ENCODE measurements at regions not wholly inside any gene's neighbourhood (a gene's known extent, or its start where the extent isn't known, plus 50 kb on each side); places are given as distances from the start of the nearest gene placed in this dataset.

DNA sequence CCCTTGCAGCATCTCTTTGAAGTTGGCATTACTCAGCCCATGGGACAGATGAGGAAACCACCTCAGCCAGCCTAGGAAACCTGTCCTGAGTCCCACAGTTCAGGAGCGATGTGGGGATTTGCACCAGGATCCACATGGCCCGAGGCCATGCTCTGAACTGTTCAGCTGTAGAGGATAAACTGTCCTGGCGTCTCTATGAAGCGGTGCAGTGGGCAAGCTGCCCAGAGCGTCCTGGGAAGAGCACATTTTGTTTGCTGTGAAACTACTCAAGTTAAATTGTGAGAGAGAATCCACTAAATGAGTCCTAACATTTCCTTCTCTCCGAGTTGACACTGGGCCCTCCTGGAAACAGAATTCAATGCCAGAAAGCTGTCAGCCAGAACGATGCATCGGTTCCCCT is 276.6 kb upstream of the TNRC6C start:
- ChIA-PET CTCF (no interaction called here), POLR2A (ENCODE audit: low non-redundant PET) (no interaction called here)
- TF ChIP-seq, protein P1, sequence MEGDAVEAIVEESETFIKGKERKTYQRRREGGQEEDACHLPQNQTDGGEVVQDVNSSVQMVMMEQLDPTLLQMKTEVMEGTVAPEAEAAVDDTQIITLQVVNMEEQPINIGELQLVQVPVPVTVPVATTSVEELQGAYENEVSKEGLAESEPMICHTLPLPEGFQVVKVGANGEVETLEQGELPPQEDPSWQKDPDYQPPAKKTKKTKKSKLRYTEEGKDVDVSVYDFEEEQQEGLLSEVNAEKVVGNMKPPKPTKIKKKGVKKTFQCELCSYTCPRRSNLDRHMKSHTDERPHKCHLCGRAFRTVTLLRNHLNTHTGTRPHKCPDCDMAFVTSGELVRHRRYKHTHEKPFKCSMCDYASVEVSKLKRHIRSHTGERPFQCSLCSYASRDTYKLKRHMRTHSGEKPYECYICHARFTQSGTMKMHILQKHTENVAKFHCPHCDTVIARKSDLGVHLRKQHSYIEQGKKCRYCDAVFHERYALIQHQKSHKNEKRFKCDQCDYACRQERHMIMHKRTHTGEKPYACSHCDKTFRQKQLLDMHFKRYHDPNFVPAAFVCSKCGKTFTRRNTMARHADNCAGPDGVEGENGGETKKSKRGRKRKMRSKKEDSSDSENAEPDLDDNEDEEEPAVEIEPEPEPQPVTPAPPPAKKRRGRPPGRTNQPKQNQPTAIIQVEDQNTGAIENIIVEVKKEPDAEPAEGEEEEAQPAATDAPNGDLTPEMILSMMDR (conservative IDR thresholded peaks at IDR 0.05; ENCODE audit: low read depth): no peak
- no peak for DNase-seq (ENCODE audit: low spot score)
- peak overlapping the region; percentile 62 for H3K27ac ChIP-seq

DNA sequence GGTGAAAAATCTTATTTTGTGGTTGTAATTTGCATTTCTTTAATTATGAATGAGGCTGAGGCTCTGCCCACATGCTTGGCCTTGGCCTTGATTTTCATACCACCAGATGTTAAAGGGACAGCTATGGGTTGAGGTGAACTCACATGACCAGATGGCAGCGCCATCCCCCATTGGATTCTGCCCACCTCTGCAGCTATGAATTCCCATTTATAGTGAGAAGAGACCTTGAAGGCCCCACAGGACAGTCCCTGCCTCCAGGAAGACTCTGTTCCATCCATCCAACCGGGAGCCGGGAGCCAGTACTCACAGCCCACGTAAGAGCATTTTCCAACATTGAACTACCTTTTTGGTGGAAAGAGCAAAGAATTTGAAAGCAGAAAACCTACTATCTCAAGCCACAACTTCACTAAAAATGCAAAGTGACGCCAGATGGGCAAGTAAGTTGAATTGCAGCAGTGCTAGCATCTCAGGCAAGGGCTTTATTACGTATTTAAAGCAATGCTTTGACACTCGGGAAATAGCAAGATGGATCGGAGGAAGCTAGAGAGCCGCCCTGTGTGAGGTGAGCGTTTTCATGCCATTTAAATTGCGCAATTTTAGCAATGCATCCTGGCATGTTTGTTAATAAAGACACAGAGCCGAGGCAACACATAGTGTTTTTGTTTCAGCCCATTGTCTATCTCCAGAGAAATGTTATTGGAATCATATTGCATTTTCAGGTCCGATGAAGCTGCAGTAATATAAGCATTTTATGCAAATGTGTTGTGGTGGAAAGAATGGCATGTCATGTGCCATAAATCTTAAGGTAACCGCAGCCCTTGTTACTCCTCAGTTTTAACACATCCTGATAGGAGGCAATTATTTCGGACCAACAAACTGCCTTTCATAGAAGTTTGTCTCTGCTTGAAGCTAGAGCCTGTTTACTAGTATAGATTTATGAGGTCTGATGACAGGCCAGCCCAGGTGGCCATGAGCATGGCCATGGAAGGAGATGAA is 273.4 kb upstream of the TNRC6C start:
- no peak for DNase-seq (ENCODE audit: low spot score)
- POLR2A ChIA-PET (ENCODE audit: low non-redundant PET): no interaction called here
- H3K27ac ChIP-seq: no peak overlapping the region
- TF ChIP-seq, protein P1 (conservative IDR thresholded peaks at IDR 0.05; ENCODE audit: low read depth): no peak
- CTCF ChIA-PET: no interaction called here

DNA sequence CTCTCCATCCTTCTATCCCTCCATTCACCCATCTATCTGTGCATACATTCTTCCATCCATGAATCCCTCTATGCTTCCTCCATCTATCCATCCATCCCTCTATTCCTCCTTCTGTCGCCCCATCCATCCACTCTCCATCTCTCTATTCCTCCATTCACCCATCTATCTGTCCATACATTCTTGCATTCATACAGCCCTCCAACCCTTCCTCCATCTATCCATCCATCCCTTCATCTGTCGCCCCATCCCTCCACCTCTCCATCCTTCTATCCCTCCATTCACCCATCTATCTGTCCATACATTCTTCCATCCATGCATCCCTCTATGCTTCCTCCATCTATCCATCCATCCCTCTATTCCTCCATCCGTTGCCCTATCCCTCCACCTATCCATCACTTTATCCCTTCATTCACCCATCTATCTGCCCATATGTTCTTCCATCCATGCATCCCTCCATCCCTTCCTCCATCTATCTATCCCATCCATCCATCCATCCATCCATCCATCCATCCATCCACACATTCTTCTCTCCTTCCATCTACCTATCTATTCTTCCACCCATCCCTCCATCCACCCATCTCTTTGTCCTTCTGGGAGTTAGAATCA is 272.5 kb upstream of the TNRC6C start:
- ChIA-PET CTCF (no interaction called here), POLR2A (ENCODE audit: low non-redundant PET) (no interaction called here)
- TF ChIP-seq, protein P1 (conservative IDR thresholded peaks at IDR 0.05; ENCODE audit: low read depth): no peak
- H3K27ac ChIP-seq: no peak overlapping the region
- no peak for DNase-seq (ENCODE audit: low spot score)

DNA sequence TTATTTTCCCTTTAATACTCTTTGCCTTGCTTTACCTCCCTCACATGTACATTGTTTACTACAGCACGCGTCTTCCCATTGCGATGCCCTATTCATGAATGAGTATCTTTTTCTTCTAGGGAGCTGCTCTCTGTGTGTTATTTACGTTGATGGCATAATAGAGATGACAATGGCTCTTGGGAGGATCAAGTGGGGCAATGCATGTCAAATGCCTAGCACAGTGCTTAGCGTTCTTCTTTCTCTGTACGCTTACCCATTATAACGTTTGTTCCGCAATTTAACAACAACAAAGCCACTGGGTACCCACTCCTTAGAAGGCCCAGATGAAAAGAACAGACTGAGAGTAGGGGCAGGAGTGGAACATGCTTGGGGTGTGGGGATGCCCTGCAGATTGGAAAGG is 271.6 kb upstream of the TNRC6C start:
- no peak overlapping the region for H3K27ac ChIP-seq
- ChIA-PET POLR2A (ENCODE audit: low non-redundant PET) (no interaction called here), CTCF (no interaction called here)
- TF ChIP-seq, protein P1 (conservative IDR thresholded peaks at IDR 0.05; ENCODE audit: low read depth): no peak
- DNase-seq (ENCODE audit: low spot score): no peak

DNA sequence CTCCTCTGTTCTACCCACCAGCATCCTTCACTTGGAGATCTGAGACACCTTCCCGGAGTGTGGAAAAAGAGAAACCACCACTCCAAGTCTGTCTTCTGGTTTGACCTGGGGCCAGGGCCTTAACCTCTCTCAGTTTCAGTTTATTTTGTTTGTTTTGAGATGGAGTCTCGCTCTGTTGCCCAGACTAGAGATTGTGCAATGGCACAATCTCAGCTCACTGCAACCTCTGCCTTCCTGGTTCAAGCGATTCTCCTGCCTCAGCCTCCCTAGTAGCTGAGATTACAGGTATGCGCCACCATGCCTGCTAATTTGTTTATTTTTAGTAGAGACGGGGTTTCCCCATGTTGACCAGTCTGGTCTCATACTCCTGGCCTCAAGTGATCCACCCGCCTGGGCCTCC is 271.1 kb upstream of the TNRC6C start:
- TF ChIP-seq, protein P1 (conservative IDR thresholded peaks at IDR 0.05; ENCODE audit: low read depth): no peak
- POLR2A ChIA-PET (ENCODE audit: low non-redundant PET): no interaction called here
- no peak overlapping the region for H3K27ac ChIP-seq
- DNase-seq (ENCODE audit: low spot score): no peak
- CTCF ChIA-PET: no interaction called here

DNA sequence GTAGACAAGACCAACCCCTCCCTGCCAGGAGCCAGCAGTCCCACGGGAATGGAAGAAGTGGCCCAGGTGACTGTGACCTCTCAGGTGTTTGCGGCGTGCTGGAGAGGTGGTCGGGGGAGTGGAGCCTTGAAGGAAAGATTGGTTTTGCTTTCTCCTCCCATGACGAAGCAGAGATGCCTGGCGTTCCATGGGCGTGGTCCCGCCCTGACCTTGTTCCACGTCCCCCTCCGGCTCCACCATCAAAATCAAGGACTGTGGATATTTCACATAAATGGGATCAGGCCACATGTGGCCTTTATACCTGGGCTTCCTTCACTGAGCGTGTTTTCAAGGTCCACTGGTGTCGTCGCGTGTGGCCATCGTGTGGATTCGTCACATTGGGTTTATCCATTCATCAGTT is 270.6 kb upstream of the TNRC6C start:
- ChIA-PET POLR2A (ENCODE audit: low non-redundant PET) (no interaction called here), CTCF (no interaction called here)
- H3K27ac ChIP-seq: no peak overlapping the region
- TF ChIP-seq, protein P1 (conservative IDR thresholded peaks at IDR 0.05; ENCODE audit: low read depth): no peak
- no peak for DNase-seq (ENCODE audit: low spot score)
